ENCODE measurements at regions not wholly inside any gene's neighbourhood (a gene's known extent, or its start where the extent isn't known, plus 50 kb on each side); places are given as distances from the start of the nearest gene placed in this dataset.

GRCh38 chr7:45457591-45457990 is 116.6 kb upstream of the ADCY1 start:
- DNase-seq: peak; percentile 10

DNA sequence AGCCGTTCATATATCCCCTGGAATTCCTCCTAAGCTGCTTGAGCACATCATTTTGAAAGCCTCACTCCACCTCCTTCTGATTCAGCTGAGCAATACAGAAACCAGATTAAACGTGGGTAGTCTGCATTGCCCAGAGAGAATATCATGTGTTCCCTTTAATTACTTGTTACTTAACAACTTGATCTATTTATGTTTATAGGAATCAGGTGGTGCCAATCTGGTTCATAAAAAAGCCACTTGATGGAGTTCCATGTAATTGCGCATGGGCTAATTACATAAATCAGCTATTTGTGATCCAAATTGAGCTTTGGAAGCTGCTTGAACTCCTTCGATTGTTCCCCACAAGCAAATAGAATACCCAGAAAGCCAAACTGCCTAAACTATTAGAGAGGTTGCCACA is 114.7 kb upstream of the ADCY1 start:
- DNase-seq: no peak

DNA sequence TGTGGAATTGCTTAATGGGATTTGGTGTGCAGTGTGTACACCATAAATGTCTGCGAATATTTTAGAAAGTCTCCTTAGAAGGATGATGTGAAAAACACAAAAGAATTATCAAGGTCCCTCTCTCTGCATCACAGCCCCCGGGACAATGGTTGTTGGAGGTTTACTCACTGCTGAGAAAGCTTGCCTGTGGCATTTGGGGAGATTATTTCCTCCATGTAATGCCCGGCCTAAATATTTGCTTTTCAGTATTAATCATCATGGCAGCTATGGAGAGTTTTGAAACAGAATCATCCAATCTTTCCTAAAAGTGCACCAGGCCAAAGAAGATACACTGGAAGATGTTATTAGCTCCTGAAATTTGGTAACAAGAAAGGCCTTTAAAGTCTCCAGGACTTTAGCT is 113.8 kb upstream of the ADCY1 start:
- no peak for DNase-seq

DNA sequence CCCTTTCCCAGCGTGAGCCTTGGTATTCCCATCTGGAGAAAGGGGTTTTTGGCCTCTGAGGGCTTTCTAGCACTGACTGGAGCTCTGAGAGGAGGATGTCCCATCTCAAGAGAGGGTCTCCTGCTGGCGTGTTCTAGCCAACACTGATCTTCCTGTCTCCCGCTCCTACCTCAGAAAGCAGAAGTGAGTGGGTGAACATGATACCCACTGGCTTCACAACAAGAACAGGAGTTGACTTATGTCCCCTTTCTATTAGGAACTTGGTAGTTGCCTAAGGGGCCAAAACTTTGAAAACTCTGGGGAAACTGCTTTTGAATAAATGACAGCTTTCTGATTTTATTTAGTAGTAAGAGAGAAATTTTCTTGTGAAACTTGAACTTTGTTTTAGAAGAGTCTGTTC is 113.1 kb upstream of the ADCY1 start:
- DNase-seq: no peak

DNA sequence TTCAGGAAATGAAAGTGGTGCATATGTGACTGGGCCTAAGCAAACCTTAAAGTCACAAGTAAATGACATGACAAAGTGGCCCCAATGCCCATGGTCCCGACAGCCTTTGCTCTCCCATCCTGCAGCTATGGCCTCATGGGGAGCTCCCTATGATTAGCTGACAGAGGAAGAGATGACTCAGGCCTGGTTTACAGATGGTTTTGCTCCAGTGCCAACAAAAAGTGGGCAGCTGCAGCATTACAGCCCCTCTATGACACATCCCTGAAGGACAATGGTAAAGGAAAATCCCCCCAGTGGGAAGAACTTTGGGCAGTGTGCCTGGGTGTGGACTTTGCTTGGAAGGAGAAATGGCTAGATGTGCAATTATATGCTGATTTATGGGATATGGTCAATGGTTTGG is 105.1 kb upstream of the ADCY1 start:
- DNase-seq: no peak

- DNase-seq: no peak
These were observed 104.1 kb upstream of the ADCY1 start for GRCh38 chr7:45470031-45470430.

DNA sequence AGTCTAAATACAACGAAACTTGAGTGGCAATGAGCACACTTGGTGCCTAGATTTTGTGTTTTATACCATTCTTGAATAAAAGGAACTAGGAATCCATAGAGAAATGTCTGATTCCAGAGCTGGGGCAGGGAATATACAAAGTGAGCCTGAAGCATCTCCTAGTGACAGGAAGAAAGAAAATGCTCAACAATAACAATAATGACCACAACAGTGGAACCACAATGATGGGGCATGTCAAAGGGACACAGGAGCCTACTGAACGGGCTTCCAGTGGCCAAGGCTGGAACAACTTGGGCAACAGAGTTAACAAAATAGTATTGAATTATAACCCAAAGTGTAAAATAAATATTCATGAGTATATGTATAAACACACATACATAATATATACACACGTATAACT is 94.4 kb upstream of the ADCY1 start:
- no peak for DNase-seq

DNA sequence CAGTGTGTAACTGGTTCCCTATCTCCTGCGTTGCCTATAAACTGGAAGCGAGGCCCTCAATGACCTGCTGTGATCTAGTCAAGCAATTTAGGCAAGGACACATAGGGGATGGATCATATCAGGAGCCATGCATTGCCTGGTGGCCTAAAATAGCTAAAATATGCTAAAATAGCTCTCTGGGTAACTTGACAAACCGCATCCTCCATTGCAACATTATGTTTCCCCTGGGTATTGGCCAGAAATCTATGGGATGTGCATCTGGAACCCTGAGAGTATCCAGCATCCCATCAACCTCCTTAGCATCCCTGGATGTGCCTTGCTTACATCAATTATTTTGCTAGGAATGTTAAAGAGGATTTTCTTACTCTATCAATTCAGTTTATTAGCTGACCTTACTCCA is 91.7 kb upstream of the ADCY1 start:
- no peak for DNase-seq

DNA sequence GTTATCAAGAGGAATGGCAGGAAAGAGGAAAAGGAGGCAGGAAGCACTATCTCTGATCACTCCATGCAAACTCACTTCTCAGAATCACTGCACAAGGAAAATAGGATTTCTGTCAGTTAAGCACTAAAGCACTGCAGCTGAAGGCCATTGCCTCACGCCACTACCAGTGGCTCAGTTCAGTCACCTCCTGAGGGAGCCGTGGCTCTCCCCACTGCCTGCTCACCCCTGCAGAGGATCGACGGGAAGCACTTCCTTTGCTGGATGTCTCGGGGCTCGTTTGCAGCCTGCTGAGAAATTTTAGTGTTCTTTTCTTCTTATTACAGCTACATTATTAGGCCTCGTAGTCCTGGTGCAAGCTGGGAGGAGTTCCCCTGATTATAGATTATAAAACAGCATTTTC is 90.1 kb upstream of the ADCY1 start:
- no peak for DNase-seq

- no peak for DNase-seq
These were observed 87.6 kb upstream of the ADCY1 start for GRCh38 chr7:45486575-45486974.

- no peak for DNase-seq
These were observed 79.3 kb upstream of the ADCY1 start for GRCh38 chr7:45494885-45495284.

- DNase-seq: no peak
These were observed 78.5 kb upstream of the ADCY1 start for GRCh38 chr7:45495618-45496017.

GRCh38 chr7:45500257-45500656 is 73.9 kb upstream of the ADCY1 start:
- DNase-seq: no peak

DNA sequence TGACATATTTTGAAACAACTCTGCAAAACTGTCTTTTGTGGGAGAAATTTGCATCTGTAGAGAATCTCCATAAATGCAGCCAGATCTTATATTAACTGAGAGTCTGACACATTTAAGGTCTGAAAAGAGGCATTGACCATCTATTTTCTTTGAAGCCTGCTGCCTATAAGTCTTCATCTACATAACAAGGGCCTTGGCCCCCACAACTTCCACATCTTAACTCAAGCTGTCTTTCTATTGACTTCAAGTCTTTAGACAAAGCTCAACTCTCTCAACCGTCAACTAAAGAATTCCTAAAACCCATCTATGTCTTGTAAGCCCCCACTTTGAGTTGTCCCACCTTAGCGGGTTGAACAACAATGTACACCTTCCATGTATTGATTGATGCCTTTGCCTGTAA is 72.4 kb upstream of the ADCY1 start:
- DNase-seq: no peak

DNA sequence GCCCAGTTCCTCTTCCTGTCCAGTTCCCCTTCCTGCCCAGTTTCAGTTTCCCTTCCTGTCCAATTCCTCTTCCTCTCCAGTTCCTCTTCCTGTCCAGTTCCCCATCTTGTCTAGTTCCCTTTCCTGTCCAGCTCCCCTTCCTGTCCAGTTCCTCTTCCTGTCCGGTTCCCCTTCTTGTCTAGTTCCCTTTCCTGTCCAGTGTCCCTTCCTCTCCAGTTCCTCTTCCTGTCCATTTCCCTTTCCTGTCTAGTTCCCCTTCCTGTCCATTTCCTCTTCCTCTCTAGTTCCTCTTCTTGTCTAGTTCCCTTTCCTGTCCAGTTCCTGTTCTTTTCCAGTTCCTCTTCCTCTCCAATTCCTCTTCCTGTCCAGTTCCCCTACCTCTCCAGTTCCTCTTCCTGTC is 68.1 kb upstream of the ADCY1 start:
- DNase-seq: no peak

DNA sequence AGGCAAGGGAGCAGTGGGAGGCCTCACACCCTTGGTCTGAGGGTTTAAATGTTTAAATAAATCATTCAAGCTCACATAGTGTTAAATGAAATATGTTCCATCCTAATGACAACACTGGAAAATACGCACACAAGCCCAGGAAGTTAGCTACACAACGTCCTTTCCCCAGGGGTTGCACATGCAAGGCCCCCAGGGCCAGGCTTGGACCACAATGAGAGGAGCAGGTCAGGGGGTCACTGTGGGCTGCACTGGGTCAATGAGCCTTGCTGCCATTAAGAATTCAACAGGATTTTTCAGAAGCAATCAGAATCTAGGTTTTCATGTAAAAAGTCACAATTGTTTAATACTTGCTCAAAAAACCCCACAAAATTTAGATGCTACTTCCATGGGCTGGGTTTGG is 64.9 kb upstream of the ADCY1 start:
- DNase-seq: no peak

DNA sequence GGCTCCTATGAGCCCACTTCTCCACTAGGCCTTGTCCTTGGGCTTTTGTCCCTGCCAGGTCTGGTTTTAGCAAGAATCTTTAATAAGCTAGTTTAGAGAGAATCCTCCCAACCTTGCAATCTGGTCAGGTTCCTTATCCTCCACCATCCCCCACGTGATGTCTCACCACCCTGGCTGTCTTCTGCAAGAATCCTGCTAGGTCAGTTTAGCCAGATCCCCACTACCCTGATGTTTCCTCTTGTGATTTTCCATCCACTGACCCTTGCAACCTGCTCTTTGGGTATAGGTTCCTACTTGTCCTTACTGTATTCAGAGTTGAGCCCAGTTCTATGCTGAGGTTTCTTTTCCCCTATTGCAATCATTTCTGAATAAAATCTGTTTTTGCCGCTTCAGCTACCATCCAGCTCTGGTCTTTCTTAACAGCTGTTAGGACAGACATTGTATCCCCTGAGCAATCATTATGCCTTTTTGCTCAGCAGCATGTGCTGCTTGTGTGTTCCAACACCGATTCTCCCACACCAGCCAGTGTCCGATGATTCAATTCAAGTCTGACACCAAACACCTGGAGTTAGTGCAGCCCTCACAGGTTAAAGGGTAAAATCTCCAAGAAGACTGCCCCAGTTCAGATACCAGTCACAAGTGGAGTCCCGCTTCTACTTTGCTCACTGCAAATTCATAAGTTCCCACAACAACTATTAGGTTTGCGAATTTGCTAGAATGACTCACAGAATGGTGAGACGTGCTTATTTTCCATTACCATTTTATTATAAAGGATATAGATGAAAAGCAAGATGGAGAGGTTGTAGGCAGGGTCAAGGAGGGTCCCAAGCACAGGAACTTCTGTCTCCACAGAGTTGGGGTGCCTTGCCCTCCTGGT is 62.2 kb upstream of the ADCY1 start:
- DNase-seq: no peak

DNA sequence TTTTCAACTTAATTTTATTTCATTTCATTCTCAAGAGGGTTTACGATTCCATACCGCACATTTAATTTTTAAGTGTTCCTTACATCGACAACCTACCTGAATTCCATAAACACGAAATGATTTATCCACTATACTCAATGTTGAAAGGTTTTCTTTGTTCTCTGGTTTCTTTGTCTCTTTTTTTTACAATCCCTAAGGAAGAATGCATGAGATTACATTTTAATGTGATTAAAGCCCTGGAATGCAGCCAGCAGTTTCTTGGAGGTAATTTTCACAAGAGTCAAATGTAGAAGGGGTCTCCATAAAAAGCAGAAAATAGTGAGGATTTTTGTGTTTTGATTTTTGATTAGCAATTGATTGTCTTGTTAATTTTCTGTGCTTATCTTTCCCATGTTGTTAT is 59.2 kb upstream of the ADCY1 start:
- DNase-seq: peak; percentile 69

DNA sequence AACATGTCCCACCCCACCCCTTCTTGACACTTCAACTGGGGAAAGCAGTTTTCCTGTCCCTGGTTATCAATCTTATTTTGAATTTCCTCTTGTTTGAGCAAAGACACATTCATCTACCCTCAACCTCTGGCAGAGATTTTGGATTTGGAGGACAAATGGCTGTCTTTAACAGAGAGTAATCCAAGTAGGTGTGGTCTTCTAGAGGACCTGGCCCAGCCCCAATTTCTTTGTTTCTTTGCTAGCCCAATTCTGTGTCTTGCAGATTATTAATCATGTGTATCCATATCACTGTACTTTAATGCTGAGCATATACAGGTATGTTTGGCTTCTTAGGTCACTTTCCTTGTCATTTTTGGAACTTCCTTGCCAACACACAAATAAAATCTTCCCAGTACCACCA is 58.8 kb upstream of the ADCY1 start:
- no peak for DNase-seq

All from eye (tissue), 1 donor.